ENCODE measurements at regions not wholly inside any gene's neighbourhood (a gene's known extent, or its start where the extent isn't known, plus 50 kb on each side); places are given as distances from the start of the nearest gene placed in this dataset.

GRCh38 chr13:68272652-68273051, 1042.5 kb upstream of the PCDH9 start:
- TF ChIP-seq CTCF (IDR thresholded peaks at IDR 0.05) (no peak), POLR2A (IDR thresholded peaks at IDR 0.05) (no peak)
